Spleen (tissue), 7 donors: ENCODE measurements at regions not wholly inside any gene's neighbourhood (a gene's known extent, or its start where the extent isn't known, plus 50 kb on each side); places are given as distances from the start of the nearest gene placed in this dataset.

Experiments
- POLR2AphosphoS5 ChIP-seq, 3 donors: sonication (generic); formaldehyde crosslinking; IDR thresholded peaks; one replicate each; pipeline ENCODE4 v1.5.1; 2017; ENCODE audit warnings: antibody characterized with exemption in 3 of 3
- TF ChIP-seq, protein P1 (sequence below), 11 experiments: fragments of 200-600 bp in 7 of 11; fragments of 450-650 bp in 4 of 11; sonication (generic) in 4 of 11; IDR thresholded peaks in 8 of 11; conservative IDR thresholded peaks in 3 of 11; 1 replicate in 7 of 11; 2 replicates in 4 of 11; pipeline versions ENCODE4 v1.4.0 to v1.8.0; 2016 to 2021; ENCODE audit warnings: antibody characterized with exemption in 11 of 11, inconsistent platforms in 4 of 11, mild to moderate bottlenecking in 1 of 11
- donor health status: DM: no; HTN: no; CAD: no; lungs with moderate emphysema.
- donor health status: DM: no; HTN: no; CAD: no.
- donor health status: DM: no; HTN: no; CAD: no.

DNA sequence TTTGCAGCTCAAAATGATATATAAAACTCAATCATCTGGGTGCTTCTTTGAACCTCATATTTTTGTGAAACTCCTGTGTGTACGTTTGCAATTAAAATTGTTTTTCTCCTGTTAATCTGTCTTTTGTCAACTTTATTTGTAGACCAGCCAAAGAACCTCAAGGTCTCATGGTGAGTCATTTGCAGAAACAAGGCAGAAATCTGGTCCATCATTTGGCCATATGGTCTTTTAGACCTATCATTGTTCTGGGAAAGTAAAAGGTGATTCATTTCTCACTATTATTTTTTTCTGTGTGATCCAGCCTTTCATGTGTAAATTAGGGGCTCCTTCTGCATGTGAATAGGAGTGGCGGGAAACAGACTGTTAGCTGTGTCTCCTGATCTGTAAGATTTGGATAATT lies 399.1 kb upstream of the DDI1 start:
- TF ChIP-seq, protein P1, sequence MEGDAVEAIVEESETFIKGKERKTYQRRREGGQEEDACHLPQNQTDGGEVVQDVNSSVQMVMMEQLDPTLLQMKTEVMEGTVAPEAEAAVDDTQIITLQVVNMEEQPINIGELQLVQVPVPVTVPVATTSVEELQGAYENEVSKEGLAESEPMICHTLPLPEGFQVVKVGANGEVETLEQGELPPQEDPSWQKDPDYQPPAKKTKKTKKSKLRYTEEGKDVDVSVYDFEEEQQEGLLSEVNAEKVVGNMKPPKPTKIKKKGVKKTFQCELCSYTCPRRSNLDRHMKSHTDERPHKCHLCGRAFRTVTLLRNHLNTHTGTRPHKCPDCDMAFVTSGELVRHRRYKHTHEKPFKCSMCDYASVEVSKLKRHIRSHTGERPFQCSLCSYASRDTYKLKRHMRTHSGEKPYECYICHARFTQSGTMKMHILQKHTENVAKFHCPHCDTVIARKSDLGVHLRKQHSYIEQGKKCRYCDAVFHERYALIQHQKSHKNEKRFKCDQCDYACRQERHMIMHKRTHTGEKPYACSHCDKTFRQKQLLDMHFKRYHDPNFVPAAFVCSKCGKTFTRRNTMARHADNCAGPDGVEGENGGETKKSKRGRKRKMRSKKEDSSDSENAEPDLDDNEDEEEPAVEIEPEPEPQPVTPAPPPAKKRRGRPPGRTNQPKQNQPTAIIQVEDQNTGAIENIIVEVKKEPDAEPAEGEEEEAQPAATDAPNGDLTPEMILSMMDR (IDR thresholded peaks at IDR 0.05 in 8 of 11, conservative IDR thresholded peaks at IDR 0.05 in 3 of 11), result no peak
- TF ChIP-seq POLR2AphosphoS5 (IDR thresholded peaks at IDR 0.05), result no peak
